WI38 (cell line): ENCODE measurements at regions not wholly inside any gene's neighbourhood (a gene's known extent, or its start where the extent isn't known, plus 50 kb on each side); places are given as distances from the start of the nearest gene placed in this dataset.
A peak's percentile ranks its signal among the peaks of the same experiment; 100 is the strongest.

Experiments
- H3K4me3 ChIP-seq: 2 replicates; pipeline ENCODE4 v1.5.1; 2011; ENCODE audit warnings: low read depth, mild to moderate bottlenecking, control low read depth, low read length
- CTCF ChIP-seq: IDR thresholded peaks from 2 replicates; pipeline ENCODE4 v1.5.1; 2012; ENCODE audit warnings: low read depth, mild to moderate bottlenecking, control low read depth, low read length

DNA sequence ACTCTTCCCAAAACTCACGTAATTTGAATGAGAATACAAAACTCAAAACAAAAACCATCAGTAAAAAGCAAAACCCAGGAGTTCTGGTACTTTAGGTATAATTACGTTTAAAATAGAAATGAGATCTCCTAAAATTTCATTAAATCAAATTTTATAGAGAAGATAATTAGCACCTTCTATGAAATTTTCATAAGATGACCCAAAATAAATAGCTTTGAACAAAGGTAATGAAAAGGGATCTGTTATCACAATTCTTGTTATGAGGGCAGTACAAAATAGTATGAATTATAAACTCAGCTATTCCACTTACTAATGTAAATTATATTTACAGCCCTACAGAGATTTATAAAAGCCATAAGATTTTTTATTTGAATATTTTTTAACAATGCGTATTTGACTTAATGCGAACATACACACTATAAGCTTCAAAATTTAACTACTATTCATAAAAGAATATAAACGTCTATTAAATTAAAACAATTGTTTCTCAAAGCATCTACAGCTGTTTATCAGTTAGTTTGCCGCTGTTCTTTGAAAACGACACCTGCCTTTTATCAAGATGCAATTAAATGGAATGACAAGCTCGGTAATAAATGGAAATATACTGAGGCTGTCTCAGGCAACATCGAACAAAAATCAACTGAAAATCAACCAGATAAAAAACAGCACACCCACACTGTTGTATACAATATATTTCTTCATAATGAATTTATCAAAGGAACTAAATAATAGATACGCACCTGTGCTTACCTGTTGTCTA is 63.8 kb downstream of the KCNRG start:
- TF ChIP-seq CTCF: no peak
- H3K4me3 ChIP-seq: peak overlapping the region; percentile 66

- TF ChIP-seq CTCF: no peak
- H3K4me3 ChIP-seq: peak overlapping the region; percentile 66
Observed at GRCh38 chr13:50079655-50080202, 64.5 kb downstream of the KCNRG start.

- no peak for TF ChIP-seq CTCF
- H3K4me3 ChIP-seq: peak overlapping the region; percentile 66
Observed at GRCh38 chr13:50080203-50080910, 65.1 kb downstream of the KCNRG start.

DNA sequence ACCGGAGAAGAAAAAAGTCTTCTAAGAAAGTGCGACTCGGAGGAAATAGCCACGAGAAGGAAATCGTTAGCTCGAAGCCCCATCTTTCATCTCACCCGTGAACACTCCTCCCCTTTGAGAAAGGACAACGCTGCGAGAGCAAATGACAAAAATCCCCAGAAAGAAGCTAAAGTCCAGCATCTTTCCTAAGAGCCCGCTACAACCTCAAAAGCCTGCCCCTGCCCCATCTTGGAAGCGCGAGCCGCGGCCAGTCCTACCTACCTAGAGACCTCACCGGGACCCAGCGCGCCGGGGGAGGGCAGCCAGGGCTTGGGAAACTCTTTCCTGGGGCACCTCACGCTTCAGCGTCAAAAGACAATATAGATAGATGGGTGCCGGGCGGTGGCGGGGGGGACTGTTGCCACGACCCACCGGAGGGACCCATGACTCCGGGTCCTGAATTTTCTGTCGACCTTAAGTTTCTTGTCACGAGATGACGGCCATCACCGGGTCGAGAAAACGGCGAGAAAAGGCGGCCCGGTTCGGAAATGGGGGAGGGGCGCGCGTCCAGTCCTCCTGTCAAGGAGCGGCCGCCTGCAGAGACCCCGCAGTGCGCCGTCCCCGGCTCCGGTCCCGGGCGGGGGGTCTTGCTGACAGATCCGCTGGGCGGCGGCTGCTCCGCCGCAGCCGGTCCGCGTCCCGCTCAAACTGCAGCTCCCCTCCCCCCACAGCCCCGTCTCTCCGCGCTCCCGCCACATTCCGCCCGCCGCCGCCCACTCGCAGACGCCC is 65.9 kb downstream of the KCNRG start:
- no peak for TF ChIP-seq CTCF
- H3K4me3 ChIP-seq: peak overlapping the region; percentile 66

- TF ChIP-seq CTCF: 0 out of 2 replicates have a peak, but pooled peaks have one; percentile 6
- peak overlapping the region; percentile 66 for H3K4me3 ChIP-seq
Observed at GRCh38 chr13:50081679-50082425, 66.6 kb downstream of the KCNRG start.

GRCh38 chr13:50082426-50083281 is 67.4 kb downstream of the KCNRG start:
- peak overlapping the region; percentile 66 for H3K4me3 ChIP-seq
- no peak for TF ChIP-seq CTCF
